HAP-1 (cell line): ENCODE measurements at regions not wholly inside any gene's neighbourhood (a gene's known extent, or its start where the extent isn't known, plus 50 kb on each side); places are given as distances from the start of the nearest gene placed in this dataset.

Experiments used
- DNase-seq, 2 experiments: peaks; one replicate each; pipeline ENCODE4 v3.0.0-alpha.2; 2016 to 2020; ENCODE audit warnings: low spot score in 2 of 2
- H3K27me3 ChIP-seq: fragments of 250-450 bp; sonication (Bioruptor Pico); 2 replicates; pipeline ENCODE4 v1.5.1; 2020; ENCODE audit warnings: low read depth, mild to moderate bottlenecking, moderate library complexity
- H3K36me3 ChIP-seq: fragments of 250-450 bp; sonication (Bioruptor Pico); replicated peaks from 2 replicates; pipeline ENCODE4 v1.5.1; 2020; ENCODE audit warnings: mild to moderate bottlenecking
- H3K4me1 ChIP-seq: fragments of 250-450 bp; sonication (Bioruptor Pico); 2 replicates; pipeline ENCODE4 v1.5.1; 2020; ENCODE audit warnings: mild to moderate bottlenecking
- H3K4me3 ChIP-seq: fragments of 250-450 bp; sonication (Bioruptor Pico); 2 replicates; pipeline ENCODE4 v1.5.1; 2020; ENCODE audit warnings: mild to moderate bottlenecking, moderate library complexity
- H3K9me3 ChIP-seq: fragments of 250-450 bp; sonication (Bioruptor Pico); 2 replicates; pipeline ENCODE4 v1.5.1; 2020; ENCODE audit warnings: mild to moderate bottlenecking, moderate library complexity
- in situ Hi-C: fragments of 300-500 bp; cut with MboI; formaldehyde crosslinking; loops from 3 replicates; pipeline ENCODE4 v1.14.3; 2020; ENCODE audit warnings: low sequenced_read_pairs, inconsistent platforms, mixed read lengths

GRCh38 chr1:221840511-221841243 lies 98.8 kb upstream of the DUSP10 start:
- Histone ChIP-seq H3K9me3 (no peaks in the 10 kb centered on the region), H3K4me3 (no peak overlapping the region), H3K4me1 (no peaks in the 10 kb centered on the region), H3K36me3 (no peaks in the 10 kb centered on the region), H3K27me3 (no peaks in the 10 kb centered on the region)
- no peak for DNase-seq
- in situ Hi-C loops = no loop called here

GRCh38 chr1:221839782-221840395 lies 98.0 kb upstream of the DUSP10 start:
- DNase-seq = no peak
- in situ Hi-C loops = no loop called here
- Histone ChIP-seq H3K36me3 (no peaks in the 10 kb centered on the region), H3K9me3 (no peaks in the 10 kb centered on the region), H3K4me3 (no peak overlapping the region), H3K27me3 (no peaks in the 10 kb centered on the region), H3K4me1 (no peaks in the 10 kb centered on the region)

- H3K4me3 ChIP-seq = no peak overlapping the region
- in situ Hi-C loops = no loop called here
- H3K27me3 ChIP-seq = no peaks in the 10 kb centered on the region
- DNase-seq = no peak
- H3K4me1 ChIP-seq = no peaks in the 10 kb centered on the region
- H3K36me3 ChIP-seq = no peaks in the 10 kb centered on the region
- no peaks in the 10 kb centered on the region for H3K9me3 ChIP-seq
These were observed 97.4 kb upstream of the DUSP10 start for GRCh38 chr1:221839321-221839720.

- in situ Hi-C loops = no loop called here
- Histone ChIP-seq H3K27me3 (no peaks in the 10 kb centered on the region), H3K36me3 (no peaks in the 10 kb centered on the region)
These were observed 96.0 kb upstream of the DUSP10 start for GRCh38 chr1:221837896-221838295.

GRCh38 chr1:221834698-221835513 lies 93.0 kb upstream of the DUSP10 start:
- no peaks in the 10 kb centered on the region for H3K9me3 ChIP-seq
- no peaks in the 10 kb centered on the region for H3K4me1 ChIP-seq
- in situ Hi-C loops = no loop called here

More at GRCh38 chr1:221837896-221838295, 96.0 kb upstream of the DUSP10 start:
- no peak for DNase-seq
- Histone ChIP-seq H3K4me3 (no peak overlapping the region), H3K4me1 (no peaks in the 10 kb centered on the region), H3K9me3 (no peaks in the 10 kb centered on the region)

GRCh38 chr1:221832617-221833016 lies 90.7 kb upstream of the DUSP10 start:
- in situ Hi-C loops = no loop called here
- DNase-seq = no peak
- H3K9me3 ChIP-seq = no peaks in the 10 kb centered on the region
- no peaks in the 10 kb centered on the region for H3K27me3 ChIP-seq
- H3K4me1 ChIP-seq = no peaks in the 10 kb centered on the region
- H3K36me3 ChIP-seq = no peaks in the 10 kb centered on the region
- no peak overlapping the region for H3K4me3 ChIP-seq

More at GRCh38 chr1:221834698-221835513, 93.0 kb upstream of the DUSP10 start:
- Histone ChIP-seq H3K27me3 (no peaks in the 10 kb centered on the region), H3K36me3 (no peaks in the 10 kb centered on the region), H3K4me3 (no peak overlapping the region)
- DNase-seq = no peak

GRCh38 chr1:221832151-221832550 lies 90.3 kb upstream of the DUSP10 start:
- no peaks in the 10 kb centered on the region for H3K4me1 ChIP-seq
- H3K36me3 ChIP-seq = no peaks in the 10 kb centered on the region
- no peak for DNase-seq
- no peaks in the 10 kb centered on the region for H3K27me3 ChIP-seq
- H3K4me3 ChIP-seq = no peak overlapping the region
- in situ Hi-C loops = no loop called here
- no peaks in the 10 kb centered on the region for H3K9me3 ChIP-seq

GRCh38 chr1:221829327-221830015 lies 87.6 kb upstream of the DUSP10 start:
- Histone ChIP-seq H3K9me3 (no peaks in the 10 kb centered on the region), H3K4me1 (no peaks in the 10 kb centered on the region), H3K4me3 (no peak overlapping the region), H3K36me3 (no peaks in the 10 kb centered on the region), H3K27me3 (no peaks in the 10 kb centered on the region)
- no peak for DNase-seq
- in situ Hi-C loops = no loop called here

- H3K4me3 ChIP-seq = no peak overlapping the region
- no peak for DNase-seq
- in situ Hi-C loops = no loop called here
These were observed 85.4 kb upstream of the DUSP10 start for GRCh38 chr1:221827307-221827642.

GRCh38 chr1:221824909-221825308 lies 83.0 kb upstream of the DUSP10 start:
- no peak for DNase-seq
- Histone ChIP-seq H3K27me3 (no peaks in the 10 kb centered on the region), H3K4me3 (no peak overlapping the region), H3K4me1 (no peaks in the 10 kb centered on the region), H3K9me3 (no peaks in the 10 kb centered on the region), H3K36me3 (no peaks in the 10 kb centered on the region)
- in situ Hi-C loops = no loop called here

More at GRCh38 chr1:221827307-221827642, 85.4 kb upstream of the DUSP10 start:
- Histone ChIP-seq H3K4me1 (no peaks in the 10 kb centered on the region), H3K36me3 (no peaks in the 10 kb centered on the region), H3K9me3 (no peaks in the 10 kb centered on the region), H3K27me3 (no peaks in the 10 kb centered on the region)

GRCh38 chr1:221824025-221824424 lies 82.1 kb upstream of the DUSP10 start:
- no peak for DNase-seq
- Histone ChIP-seq H3K27me3 (no peaks in the 10 kb centered on the region), H3K9me3 (no peaks in the 10 kb centered on the region), H3K4me1 (no peaks in the 10 kb centered on the region), H3K36me3 (no peaks in the 10 kb centered on the region), H3K4me3 (no peak overlapping the region)
- in situ Hi-C loops = no loop called here

- in situ Hi-C loops = no loop called here
- Histone ChIP-seq H3K9me3 (no peaks in the 10 kb centered on the region), H3K36me3 (no peaks in the 10 kb centered on the region), H3K27me3 (no peaks in the 10 kb centered on the region), H3K4me3 (no peak overlapping the region), H3K4me1 (no peaks in the 10 kb centered on the region)
- no peak for DNase-seq
These were observed 81.7 kb upstream of the DUSP10 start for GRCh38 chr1:221823561-221823960.

GRCh38 chr1:221823149-221823548 lies 81.3 kb upstream of the DUSP10 start:
- Histone ChIP-seq H3K4me1 (no peaks in the 10 kb centered on the region), H3K27me3 (no peaks in the 10 kb centered on the region), H3K36me3 (no peaks in the 10 kb centered on the region), H3K9me3 (no peaks in the 10 kb centered on the region), H3K4me3 (no peak overlapping the region)
- in situ Hi-C loops = no loop called here
- no peak for DNase-seq
